DND-41 (cell line): ENCODE measurements at regions not wholly inside any gene's neighbourhood (a gene's known extent, or its start where the extent isn't known, plus 50 kb on each side); places are given as distances from the start of the nearest gene placed in this dataset.

Experiments used
- CTCF ChIP-seq: IDR thresholded peaks from 2 replicates; pipeline ENCODE4 v1.5.1; 2012; ENCODE audit warnings: borderline replicate concordance, low read length, moderate library complexity, mild to moderate bottlenecking; ENCODE audit not compliant: poor library complexity, severe bottlenecking; ENCODE audit errors: extremely low read depth
- EZH2 ChIP-seq: IDR thresholded peaks from 3 replicates; pipeline ENCODE4 v1.6.1; 2012; ENCODE audit warnings: borderline replicate concordance, low read depth, mild to moderate bottlenecking, moderate library complexity, low read length, inconsistent platforms; ENCODE audit not compliant: severe bottlenecking

DNA sequence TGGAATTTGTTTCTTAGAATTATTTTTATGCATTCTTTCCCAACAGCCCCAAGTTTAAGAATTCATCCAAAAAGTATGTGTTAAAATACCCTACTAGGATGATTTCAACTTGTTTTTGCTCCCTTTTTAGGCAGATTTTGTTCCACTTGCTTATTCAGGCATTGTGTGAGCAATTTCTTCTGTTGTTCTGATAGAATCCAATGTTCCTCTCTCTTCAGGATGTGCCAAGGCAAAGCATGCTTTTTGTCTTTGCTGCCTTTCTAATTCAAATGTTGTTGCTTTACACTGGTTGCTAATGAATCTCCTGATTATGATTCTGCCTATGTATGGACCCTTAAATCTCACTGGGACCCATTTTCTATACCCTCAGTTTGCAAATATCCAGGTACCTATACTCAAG, 131.2 kb upstream of the ARHGAP42 start:
- no peak for TF ChIP-seq CTCF
- TF ChIP-seq EZH2, result no peak
